ENCODE measurements at regions not wholly inside any gene's neighbourhood (a gene's known extent, or its start where the extent isn't known, plus 50 kb on each side); places are given as distances from the start of the nearest gene placed in this dataset.

DNA sequence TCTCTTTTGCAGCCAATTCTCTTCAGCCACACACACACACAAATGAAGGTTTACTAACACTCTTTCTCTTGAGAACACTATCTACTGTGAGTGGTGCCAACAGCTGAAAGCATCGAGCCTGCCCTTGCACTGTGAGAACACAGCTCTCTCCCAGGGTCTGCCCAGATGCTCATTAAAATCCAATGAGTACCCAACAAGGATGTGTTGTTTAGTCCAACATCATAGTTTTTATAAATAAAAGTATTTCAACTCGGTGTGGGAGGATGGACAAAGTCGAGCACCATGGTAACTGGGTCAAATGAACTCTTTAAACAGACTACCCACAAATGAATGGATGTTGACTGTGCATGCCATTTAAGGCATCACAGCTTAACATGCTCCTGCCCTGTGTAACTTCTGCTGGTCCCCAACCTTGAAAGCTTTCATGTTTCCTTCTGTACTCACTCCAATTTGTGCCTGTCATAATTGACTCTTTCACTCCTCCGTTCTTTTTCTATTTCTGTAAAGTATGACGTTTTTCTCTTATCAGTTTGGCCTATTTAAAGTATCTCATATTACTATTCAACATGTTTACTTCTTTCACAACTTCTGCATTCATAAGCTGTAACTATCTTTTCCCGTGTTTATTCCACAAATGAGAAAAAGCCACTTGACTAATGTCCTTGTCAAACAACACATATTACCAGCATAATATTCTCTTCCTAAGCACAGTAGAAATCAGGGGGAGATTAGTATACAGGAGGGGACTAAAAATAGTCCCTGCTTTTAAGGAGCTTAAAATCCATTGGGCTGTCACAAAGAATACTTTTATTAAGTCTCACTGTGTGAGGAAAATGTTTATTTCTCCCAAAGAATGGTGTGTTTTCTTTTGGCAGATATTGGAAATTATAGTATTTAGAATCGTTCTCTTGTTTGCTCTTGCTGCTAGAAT lies 215.4 kb downstream of the RFPL4B start:
- TF ChIP-seq POLR2A (IDR thresholded peaks at IDR 0.05; ENCODE audit: low read length) (no peak), GATA1 (IDR thresholded peaks at IDR 0.05; ENCODE audit: low read depth, low read length) (no peak)
